HG03175 (cell line): ENCODE measurements at regions not wholly inside any gene's neighbourhood (a gene's known extent, or its start where the extent isn't known, plus 50 kb on each side); places are given as distances from the start of the nearest gene placed in this dataset.

ENCODE experiments used
- ATAC-seq: cut with Tn5 transposase; IDR thresholded peaks from one replicate; pipeline ENCODE4 v1.9.1; 2021; ENCODE audit warnings: mild to moderate bottlenecking, moderate library complexity; ENCODE audit not compliant: unreplicated experiment

DNA sequence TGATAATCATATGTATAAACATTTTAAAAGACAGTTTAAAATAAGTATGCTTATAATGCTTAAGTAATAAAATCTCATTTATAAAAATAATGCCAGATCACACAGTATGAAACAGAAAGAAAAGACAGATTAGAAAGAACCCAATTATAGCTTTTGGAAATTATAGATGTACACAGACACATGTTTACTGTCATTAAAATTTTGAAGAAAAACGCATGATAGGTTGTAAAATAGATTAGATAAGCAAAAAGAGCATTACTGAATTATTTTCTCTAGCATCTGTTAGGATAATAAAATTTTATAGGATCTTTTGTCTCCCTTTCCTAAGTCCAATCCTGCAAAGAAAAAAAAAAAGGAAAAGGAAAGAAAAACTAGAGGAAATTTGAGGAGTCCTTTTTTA, 1107.3 kb upstream of the LRRN3 start:
- ATAC-seq, result no peak

DNA sequence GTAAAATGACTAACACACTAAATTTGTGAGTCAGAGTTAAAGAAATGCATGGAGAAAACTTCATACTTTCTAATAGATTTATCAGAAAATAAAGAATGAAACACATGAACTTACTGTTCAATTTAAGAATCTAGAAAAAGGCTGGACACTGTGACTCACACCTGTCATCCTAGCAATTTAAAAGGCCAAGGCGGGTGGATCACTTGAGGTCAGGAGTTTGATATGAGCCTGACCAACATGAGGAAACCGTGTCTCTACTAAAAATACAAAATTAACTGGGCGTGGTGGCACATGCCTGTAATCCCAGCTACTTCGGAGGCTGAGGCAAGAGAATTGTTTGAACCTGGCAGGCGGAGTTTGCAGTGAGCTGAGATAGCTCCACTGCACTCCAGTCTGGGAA, 1106.2 kb upstream of the LRRN3 start:
- ATAC-seq, result no peak

DNA sequence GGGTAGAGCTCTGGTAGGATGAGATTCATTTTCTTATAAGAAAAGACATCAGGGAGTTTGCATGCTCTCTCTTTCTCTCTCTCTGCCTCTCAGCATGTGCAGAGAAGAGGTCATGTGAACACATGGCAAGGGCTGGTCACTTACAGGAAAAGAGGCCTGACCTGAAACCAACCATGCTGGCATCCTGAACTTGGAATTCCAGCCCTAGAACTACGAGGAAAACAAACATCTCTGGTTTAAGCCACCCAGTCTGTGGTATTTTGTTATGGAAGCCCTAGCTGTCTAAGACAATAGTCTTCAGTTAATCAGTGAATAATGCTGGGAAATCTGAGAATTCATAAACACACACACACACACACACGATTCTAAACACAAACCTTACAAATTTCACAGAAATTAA, 1104.2 kb upstream of the LRRN3 start:
- no peak for ATAC-seq

DNA sequence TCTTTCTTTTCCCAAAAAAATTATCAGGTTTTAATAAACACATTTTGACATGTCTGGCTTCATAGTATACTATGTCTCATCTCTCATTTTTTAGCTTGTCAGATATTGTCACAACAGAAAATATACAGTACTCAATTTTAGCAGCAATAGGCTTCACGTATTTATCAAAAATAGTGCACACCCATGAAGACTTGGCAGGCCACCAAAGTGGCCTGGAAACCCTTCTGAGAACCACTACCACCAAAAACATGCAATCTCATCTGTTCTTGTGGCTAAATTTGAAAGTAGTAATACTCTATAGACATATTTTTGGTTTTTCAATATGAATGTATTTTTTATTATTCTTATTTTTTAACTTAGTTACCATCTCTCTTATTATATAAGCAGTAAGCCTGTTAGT, 1094.5 kb upstream of the LRRN3 start:
- no peak for ATAC-seq

DNA sequence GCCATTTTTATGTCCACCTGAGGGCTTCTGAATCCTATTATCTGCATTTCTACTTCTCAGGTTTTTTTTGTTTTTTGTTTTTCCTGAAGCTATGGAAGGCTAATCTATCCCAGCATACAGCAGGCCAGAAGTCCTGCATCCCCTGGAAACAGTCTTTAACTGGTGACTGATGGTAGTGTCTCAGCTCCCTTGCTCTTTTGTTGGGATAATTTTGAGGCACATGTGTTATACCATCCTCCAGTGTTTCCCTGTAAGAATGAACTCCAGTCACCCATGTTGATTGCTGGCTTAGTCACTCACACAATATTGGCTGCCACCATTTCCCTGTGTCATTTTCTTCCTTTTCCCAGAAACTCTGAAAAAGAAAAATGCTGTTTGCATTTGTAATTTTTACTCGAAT, 1094.0 kb upstream of the LRRN3 start:
- no peak for ATAC-seq

DNA sequence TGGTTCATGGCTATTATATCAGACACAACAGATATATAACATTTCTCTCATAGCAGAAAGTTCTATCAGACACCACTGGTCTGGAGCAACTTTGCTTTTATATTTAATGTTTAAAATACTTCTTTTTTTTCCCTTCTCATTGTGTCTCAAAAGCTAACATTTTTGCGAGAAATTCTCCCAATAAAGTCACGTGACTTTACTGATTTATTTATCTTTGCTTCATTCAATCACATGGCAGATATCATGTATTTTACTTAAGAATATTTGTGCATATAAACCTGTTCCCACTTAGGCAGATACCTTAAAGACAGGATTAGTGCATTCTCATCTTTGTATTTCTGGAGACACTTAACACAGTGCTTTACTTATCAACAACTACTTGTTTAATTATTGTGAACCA, 1093.1 kb upstream of the LRRN3 start:
- no peak for ATAC-seq

DNA sequence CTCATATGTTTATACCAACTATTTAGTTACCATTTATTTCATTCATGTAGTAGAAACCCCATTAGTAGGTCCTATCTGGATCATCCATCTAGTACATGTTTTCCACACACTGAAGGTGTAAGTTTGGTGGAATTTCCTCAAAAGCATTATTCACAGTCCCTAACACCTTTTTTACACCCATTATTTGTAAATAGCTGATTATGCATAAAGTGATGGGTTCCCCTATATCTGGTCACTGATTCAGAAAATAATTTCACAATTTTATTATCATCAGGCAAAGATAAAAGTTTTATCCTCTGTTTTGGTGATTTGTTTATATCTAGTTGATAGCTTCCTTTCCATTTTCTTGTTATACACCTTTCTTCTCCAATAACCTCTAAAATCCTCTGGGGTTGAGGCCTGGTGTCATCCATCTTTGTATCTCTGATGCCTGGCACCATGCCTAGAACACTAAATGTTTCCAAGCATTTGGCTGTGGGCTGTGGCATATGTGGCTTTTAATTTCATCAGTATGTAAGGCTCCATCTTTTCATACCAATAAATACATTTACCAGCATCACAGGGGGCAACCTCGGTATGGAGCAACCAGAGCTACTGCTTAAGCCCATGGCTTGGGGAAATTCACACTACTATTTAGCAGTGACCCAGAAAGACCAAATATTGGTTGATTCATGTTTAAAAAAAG, 1089.5 kb upstream of the LRRN3 start:
- ATAC-seq, result no peak

DNA sequence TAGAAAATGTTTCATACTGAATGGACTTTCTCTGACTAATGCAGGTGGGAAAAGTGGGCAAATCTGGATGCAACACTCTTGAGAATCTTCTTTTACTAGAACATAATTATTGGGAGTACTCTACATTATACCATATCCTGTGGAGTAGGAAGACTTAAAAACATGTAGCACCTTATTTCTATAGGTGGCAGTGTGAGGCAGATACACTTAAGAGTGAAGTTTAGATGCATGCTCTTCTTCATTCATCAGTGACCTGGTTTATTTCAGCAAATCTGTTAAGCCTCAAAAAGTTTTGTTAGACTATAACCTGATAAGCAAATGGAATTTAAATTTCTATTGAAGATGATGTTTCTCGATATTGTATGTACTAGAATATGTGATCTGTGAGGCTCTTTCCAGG, 1087.1 kb upstream of the LRRN3 start:
- ATAC-seq, result no peak

DNA sequence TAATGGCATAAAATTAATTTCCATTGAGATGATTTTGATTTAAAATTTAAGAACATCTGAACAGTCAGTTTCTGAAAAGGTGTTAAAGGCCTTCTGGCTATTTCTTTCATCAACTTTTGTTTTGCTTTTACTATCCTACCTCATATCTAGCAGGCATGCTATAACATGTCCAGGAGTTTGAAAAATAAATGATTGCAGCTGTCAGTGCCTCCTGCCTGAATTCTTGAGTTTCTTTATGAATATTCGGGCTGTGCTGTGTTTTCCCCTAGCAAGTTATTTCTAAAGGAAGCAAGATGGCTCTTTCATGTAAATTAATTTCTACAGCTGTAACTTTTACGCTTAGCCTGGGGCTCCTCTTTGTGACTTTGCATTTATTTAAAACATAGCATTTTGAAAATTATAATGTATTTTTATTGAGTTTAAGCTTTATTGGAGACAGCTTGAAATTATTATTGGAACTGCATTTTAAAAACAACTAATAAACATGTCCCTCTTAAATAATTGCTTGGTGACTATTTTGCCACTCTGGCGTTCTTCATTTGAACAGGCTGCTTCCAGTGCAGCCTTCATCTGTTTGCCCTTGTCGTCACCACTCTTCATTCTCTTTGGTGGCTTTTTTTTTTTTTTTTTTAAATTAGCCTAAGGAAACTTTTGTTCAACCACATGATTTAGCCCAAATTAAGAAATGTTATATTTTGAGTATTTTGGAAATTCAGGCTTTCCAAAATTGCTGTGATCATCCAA, 1083.4 kb upstream of the LRRN3 start:
- no peak for ATAC-seq

DNA sequence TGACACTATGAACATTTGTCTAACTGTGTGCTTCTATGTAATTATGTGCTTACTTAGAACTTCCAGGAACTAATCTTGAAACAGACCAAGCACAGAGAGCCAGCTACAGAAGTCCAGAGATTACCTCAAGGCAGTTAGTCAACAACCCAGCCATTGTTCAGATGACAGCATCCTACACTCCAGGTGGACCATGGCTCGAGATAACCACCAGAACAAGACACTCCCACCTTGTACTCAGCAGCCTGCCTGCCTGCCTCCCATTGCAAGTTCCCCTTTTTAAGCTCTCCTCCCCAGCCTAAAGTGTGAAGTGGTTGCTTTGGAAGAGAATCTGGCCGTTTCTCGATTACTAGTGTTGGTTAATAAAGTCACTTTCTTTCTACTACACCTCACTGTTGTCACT, 1080.6 kb upstream of the LRRN3 start:
- ATAC-seq, result no peak

DNA sequence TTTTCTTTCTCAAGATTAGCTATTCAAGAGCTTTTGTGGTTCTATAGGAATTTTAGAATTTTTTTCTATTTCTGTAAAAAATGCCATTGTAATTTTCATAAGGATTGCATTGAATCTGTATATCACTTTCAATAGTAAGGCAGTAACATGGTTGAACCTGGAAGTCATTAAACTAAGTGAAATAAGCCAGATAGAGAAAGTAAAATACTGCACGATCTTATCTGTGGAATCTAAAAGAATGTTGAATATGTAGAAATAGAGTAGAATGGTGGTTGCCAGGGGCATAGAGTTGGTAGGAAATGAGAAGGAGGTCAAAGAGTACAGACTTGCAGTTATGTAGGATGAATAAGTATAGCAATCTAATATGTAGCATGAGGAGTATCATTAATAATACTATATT, 1073.5 kb upstream of the LRRN3 start:
- no peak for ATAC-seq

DNA sequence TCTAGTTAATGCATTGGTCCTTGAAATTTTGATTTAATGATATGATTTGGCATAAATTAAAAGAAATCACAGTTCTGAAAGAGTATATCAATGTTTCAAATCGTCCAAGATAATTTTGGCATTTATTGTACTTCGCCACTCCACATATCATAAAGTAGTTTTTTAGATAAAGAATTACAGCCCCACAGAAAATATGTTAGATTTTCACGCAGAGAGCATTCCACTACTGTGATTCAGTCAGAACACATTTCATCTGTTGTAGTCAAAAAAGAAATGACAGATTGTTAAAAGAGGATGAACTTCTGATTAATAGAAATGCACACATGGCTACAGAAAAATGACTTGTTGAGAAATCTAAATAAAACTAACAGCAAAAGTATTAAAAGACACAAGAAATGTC, 1063.5 kb upstream of the LRRN3 start:
- ATAC-seq, result no peak

DNA sequence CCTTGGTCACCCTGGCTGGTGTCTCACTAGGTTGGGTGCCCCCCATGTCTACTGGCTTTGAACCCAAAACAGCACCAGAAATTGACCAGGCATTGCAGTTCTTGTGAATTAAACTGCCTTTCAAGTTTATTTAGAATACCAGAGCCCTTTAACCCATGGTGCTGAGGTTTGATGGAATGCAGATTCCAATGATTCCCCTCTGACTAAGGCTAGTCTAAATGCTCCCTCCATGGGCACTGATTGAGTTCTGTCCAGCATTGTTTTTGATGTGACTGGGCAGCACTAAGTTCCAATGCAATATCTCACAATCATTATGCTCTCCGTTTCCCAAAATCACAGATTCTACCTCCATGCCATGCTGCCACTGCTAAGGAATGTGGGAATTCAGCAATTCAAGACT, 1047.4 kb upstream of the LRRN3 start:
- ATAC-seq, result no peak

DNA sequence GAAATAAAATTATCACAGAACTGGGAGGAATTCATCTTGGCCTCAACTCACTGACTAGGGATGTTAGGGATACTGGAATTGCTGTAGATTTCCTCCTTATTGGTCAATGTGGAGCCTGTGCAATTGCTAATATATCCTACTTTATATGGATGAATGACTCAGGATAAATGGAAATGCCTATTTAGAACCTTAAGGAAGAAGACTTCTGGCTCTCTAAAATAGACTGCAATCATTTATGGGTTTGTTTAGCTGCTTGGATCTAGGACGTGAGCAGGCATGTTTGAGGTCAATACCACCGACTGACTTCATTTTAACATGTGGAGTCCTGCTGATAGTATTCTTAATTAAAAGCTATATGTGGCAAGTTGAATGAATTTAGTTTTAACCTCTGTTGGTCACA, 1040.1 kb upstream of the LRRN3 start:
- ATAC-seq, result no peak

DNA sequence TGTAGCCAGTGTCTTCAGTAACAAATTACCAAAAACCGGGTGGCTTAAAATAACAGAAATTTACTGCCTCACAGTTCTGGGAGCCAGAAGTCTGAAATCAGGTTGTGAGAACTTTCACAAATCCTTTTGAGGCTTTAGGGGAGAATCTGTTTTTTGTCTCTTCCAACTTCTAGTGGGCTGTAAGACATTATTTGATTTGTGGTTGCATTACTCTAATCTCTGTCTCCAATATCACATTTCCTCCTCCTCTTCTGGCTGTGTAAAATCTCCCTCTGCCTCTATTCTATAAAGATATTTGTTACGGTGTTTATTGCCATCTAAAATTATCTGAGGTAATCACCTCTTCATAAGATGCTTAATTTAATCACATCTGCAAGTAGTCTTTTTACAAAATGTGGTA, 1039.6 kb upstream of the LRRN3 start:
- ATAC-seq, result no peak

DNA sequence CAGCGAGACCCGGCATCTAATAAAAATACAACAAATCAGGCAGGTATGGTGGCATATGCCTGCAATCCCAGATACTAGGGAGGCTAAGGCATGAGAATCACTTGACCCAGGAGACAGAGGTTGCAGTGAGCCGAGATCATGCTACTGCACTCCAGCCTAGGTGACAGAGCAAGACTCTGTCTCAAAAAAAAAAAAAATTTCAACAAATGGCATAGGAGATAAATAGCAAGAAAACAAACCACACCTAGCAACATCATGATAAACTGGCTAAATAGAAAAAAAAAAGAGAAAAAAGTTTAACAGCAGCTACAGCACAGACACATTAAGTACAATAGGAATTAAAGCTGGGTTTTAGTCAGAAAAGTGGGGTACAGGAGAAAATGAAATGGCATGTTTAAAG, 1034.6 kb upstream of the LRRN3 start:
- ATAC-seq, result no peak

DNA sequence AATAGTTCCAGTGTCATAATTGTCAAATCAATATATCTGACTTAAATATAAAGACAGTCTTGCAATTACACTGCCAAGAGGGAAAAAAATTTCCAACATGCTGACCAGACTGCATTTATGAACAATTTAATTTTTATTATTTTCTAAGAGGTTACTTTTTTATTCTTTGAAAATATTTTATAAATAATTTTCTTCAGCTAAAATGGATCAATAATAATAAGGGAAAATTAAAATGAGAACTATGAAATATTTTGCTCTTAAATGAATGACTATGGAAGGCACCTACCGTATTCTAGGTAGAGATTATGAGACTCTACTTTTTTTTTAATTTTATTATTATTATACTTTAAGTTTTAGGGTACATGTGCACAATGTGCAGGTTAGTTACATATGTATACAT, 1032.5 kb upstream of the LRRN3 start:
- ATAC-seq, result no peak

DNA sequence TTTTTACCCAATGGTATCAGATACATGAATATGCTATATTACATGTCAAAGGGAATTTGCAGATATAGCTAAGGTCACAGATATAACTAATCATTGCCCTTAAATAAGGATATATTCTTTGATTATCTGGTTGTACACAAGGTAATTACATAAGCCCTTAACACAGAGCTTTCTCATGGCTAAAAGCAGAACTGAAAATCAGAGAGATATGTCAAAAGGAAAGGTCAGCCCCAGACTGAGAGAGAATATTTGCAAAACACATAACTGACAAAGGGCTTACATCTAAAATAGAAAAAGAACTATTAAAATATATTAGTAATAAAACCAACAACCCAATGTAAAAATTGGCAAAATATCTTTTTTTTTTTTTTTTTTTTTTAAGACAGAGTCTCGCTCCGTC, 1029.5 kb upstream of the LRRN3 start:
- peak; percentile 39 for ATAC-seq

DNA sequence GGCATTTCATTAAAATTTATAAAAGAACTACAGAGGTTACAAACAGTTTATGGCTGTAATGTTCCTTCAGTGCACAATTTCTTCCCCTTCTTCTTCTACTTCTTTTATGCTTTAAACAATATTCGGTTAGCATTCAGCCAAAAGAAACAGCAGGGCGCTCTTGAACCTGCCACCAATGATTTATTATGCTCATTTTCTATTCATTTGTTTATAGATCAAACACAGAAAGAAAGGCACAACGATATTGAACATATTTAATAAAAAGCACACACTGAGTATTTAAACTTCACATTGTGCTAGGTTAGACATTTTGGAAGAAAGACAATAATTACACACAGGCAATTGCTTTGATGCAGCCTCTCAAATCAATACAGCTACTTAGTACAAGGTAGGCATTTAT, 1025.8 kb upstream of the LRRN3 start:
- no peak for ATAC-seq

DNA sequence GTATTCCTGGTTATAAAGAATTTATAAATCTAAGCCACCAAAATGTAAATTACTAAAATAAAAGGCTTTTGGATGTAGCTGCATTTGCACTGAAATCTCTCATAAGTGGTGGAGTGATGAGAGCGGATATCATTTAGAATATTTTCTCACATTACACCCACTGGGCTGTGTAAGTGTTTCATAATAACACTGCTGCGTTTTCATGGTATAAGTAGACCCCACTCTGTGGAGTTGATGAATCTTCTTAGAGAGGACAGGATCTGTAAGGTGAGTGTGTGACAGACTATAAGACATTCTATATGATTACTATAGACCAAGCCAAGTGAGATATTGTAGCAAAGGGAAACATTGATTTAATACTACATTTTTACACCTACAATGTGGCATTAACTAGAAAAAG, 1024.1 kb upstream of the LRRN3 start:
- ATAC-seq, result no peak

DNA sequence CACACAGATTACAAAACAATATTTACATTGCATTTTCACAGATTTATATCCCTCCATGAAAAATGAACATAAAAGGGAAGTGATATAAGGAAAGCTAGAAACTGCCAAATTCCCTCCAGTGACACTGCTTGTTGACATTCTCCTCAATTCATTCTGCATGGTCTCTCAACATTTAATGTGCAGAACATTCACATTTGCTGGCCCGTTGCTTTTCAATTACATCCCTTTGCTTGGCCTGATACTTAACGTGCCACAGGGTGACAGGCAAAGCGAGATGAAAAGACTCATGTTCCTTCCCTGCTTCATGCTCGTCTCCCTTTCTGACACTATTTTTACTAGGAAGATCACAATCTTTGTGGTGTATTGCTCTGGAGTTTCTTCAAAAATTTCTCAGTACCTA, 1019.7 kb upstream of the LRRN3 start:
- ATAC-seq, result no peak

DNA sequence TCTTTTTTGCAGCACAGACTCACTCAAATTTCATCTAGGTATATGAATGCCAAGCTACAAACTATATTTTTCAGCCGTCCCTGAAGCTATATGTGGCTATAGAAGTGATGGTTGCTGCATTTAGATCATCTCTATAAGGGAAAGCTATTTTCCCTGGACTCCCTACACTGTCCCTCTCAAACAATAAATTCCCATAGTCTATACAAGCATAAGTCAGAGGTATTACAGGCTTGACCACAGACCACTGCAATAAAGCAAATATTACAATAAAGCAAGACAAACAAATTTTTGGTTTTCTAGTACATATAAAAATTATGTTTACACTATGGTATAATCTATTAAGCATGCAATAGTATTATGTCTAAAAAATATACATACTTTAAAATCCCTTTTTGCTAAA, 1015.5 kb upstream of the LRRN3 start:
- ATAC-seq, result no peak

DNA sequence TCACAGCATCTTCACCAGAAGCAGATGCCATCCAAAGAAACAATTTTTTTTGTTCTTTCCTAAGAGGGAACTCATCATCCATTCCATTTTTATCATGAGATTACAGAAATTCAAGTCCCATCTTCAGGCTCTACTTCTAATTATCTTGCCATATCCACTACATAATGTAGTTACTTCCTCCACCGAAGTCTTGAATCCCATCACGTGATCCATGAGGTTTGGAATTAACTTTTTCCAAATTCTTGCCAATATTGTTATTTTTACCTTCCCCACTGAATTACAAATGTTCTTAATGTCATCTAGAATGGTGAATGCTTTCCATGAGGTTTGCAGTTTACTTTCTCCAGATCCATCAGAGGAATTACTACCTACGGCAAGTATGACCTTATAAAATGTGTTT, 1014.7 kb upstream of the LRRN3 start:
- no peak for ATAC-seq
